ENCODE measurements at regions not wholly inside any gene's neighbourhood (a gene's known extent, or its start where the extent isn't known, plus 50 kb on each side); places are given as distances from the start of the nearest gene placed in this dataset.

- TF ChIP-seq POLR2AphosphoS5 (IDR thresholded peaks at IDR 0.05; ENCODE audit: low read depth, low read length) (no peak), SIN3A (IDR thresholded peaks at IDR 0.05; ENCODE audit: borderline replicate concordance, insufficient read depth, low read length) (no peak), TAF1 (IDR thresholded peaks at IDR 0.05; ENCODE audit: borderline replicate concordance, insufficient read depth, low read length) (no peak), FOXP2 (optimal IDR thresholded peaks at IDR 0.05; ENCODE audit: borderline replicate concordance, extremely low read depth, extremely low read length, insufficient read depth) (no peak)
- TF ChIP-seq, protein P1, sequence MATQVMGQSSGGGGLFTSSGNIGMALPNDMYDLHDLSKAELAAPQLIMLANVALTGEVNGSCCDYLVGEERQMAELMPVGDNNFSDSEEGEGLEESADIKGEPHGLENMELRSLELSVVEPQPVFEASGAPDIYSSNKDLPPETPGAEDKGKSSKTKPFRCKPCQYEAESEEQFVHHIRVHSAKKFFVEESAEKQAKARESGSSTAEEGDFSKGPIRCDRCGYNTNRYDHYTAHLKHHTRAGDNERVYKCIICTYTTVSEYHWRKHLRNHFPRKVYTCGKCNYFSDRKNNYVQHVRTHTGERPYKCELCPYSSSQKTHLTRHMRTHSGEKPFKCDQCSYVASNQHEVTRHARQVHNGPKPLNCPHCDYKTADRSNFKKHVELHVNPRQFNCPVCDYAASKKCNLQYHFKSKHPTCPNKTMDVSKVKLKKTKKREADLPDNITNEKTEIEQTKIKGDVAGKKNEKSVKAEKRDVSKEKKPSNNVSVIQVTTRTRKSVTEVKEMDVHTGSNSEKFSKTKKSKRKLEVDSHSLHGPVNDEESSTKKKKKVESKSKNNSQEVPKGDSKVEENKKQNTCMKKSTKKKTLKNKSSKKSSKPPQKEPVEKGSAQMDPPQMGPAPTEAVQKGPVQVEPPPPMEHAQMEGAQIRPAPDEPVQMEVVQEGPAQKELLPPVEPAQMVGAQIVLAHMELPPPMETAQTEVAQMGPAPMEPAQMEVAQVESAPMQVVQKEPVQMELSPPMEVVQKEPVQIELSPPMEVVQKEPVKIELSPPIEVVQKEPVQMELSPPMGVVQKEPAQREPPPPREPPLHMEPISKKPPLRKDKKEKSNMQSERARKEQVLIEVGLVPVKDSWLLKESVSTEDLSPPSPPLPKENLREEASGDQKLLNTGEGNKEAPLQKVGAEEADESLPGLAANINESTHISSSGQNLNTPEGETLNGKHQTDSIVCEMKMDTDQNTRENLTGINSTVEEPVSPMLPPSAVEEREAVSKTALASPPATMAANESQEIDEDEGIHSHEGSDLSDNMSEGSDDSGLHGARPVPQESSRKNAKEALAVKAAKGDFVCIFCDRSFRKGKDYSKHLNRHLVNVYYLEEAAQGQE (IDR thresholded peaks at IDR 0.05; ENCODE audit: insufficient read depth in 1 of 2, low read depth in 2 of 2, low read length in 2 of 2): no peak
These were observed 214.3 kb downstream of the OGFRL1 start for GRCh38 chr6:71502956-71503355.

GRCh38 chr6:71507183-71507582, 218.6 kb downstream of the OGFRL1 start:
- no peak for TF ChIP-seq TAF1 (IDR thresholded peaks at IDR 0.05; ENCODE audit: borderline replicate concordance, insufficient read depth, low read length)
- TF ChIP-seq, protein P1 (IDR thresholded peaks at IDR 0.05; ENCODE audit: insufficient read depth in 1 of 2, low read depth in 2 of 2, low read length in 2 of 2): no peak
- TF ChIP-seq FOXP2 (optimal IDR thresholded peaks at IDR 0.05; ENCODE audit: borderline replicate concordance, extremely low read depth, extremely low read length, insufficient read depth): no peak
- no peak for TF ChIP-seq POLR2AphosphoS5 (IDR thresholded peaks at IDR 0.05; ENCODE audit: low read depth, low read length)
- TF ChIP-seq SIN3A (IDR thresholded peaks at IDR 0.05; ENCODE audit: borderline replicate concordance, insufficient read depth, low read length): no peak

DNA sequence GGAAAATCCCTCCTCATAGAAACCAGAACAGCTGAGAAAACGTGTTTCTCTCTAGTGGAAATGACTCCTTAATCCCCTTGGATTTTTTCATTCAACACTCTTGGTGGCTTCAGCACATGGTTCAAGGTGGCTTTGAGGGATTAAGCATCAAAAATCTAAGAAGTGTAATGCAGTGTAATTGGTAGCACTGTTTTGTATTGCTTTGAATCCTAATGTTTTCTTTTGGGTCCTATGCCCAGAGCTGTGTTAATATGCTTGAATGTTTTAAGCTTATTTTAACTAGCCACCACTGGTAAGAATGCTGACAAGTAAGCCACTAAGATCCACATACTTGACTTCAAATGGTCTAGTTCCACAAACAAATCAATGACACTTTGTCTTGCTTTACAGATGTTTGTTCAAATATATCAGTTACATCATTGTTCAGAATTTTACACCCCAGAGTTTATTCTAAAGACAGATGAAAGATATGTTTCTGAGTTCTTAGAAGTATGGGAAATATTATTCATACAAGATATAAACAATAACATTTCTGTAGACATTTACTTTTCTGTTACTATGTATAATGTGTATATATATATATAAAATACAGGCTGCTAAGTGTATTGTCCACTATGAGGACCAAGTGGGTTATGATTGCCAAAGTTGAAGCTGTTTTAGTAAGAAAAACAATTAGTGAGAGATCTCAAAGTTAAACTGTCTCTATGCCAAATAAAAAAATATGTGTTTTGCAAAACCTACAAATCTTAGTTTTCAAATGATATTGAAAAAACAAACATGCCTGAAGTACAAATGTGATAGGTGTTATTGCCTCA, 220.8 kb downstream of the OGFRL1 start:
- TF ChIP-seq SIN3A (IDR thresholded peaks at IDR 0.05; ENCODE audit: borderline replicate concordance, insufficient read depth, low read length): no peak
- no peak for TF ChIP-seq FOXP2 (optimal IDR thresholded peaks at IDR 0.05; ENCODE audit: borderline replicate concordance, extremely low read depth, extremely low read length, insufficient read depth)
- TF ChIP-seq POLR2AphosphoS5 (IDR thresholded peaks at IDR 0.05; ENCODE audit: low read depth, low read length): no peak
- no peak for TF ChIP-seq TAF1 (IDR thresholded peaks at IDR 0.05; ENCODE audit: borderline replicate concordance, insufficient read depth, low read length)
- TF ChIP-seq, protein P1 (IDR thresholded peaks at IDR 0.05; ENCODE audit: insufficient read depth in 1 of 2, low read depth in 2 of 2, low read length in 2 of 2): no peak

GRCh38 chr6:71510057-71510713, 221.6 kb downstream of the OGFRL1 start:
- TF ChIP-seq, protein P1 (IDR thresholded peaks at IDR 0.05; ENCODE audit: insufficient read depth in 1 of 2, low read depth in 2 of 2, low read length in 2 of 2): no peak
- TF ChIP-seq FOXP2 (optimal IDR thresholded peaks at IDR 0.05; ENCODE audit: borderline replicate concordance, extremely low read depth, extremely low read length, insufficient read depth) (no peak), SIN3A (IDR thresholded peaks at IDR 0.05; ENCODE audit: borderline replicate concordance, insufficient read depth, low read length) (no peak)

Data from PFSK-1 (cell line).